HG03460 (cell line): ENCODE measurements at regions not wholly inside any gene's neighbourhood (a gene's known extent, or its start where the extent isn't known, plus 50 kb on each side); places are given as distances from the start of the nearest gene placed in this dataset.

Experiments
- ATAC-seq: cut with Tn5 transposase; IDR thresholded peaks from one replicate; pipeline ENCODE4 v1.9.1; 2021; ENCODE audit not compliant: unreplicated experiment

GRCh38 chr12:58564721-58565120 lies 355.6 kb downstream of the LRIG3 start:
- ATAC-seq: no peak

- ATAC-seq: no peak
These were observed 353.7 kb downstream of the LRIG3 start for GRCh38 chr12:58566599-58566998.

GRCh38 chr12:58567189-58567588 lies 353.1 kb downstream of the LRIG3 start:
- no peak for ATAC-seq

- ATAC-seq: no peak
These were observed 349.9 kb downstream of the LRIG3 start for GRCh38 chr12:58570411-58570810.

GRCh38 chr12:58575256-58575655 lies 345.0 kb downstream of the LRIG3 start:
- no peak for ATAC-seq

- no peak for ATAC-seq
These were observed 344.2 kb downstream of the LRIG3 start for GRCh38 chr12:58576081-58576480.

GRCh38 chr12:58576916-58577315 lies 343.4 kb downstream of the LRIG3 start:
- ATAC-seq: no peak

- ATAC-seq: no peak
These were observed 340.2 kb downstream of the LRIG3 start for GRCh38 chr12:58580095-58580494.

- no peak for ATAC-seq
These were observed 336.8 kb downstream of the LRIG3 start for GRCh38 chr12:58583529-58583928.

GRCh38 chr12:58583940-58584339 lies 336.4 kb downstream of the LRIG3 start:
- no peak for ATAC-seq

GRCh38 chr12:58584880-58585279 lies 335.4 kb downstream of the LRIG3 start:
- no peak for ATAC-seq

GRCh38 chr12:58586762-58587161 lies 333.5 kb downstream of the LRIG3 start:
- no peak for ATAC-seq

GRCh38 chr12:58588770-58589169 lies 331.5 kb downstream of the LRIG3 start:
- no peak for ATAC-seq

- no peak for ATAC-seq
These were observed 327.7 kb downstream of the LRIG3 start for GRCh38 chr12:58592475-58593207.

- ATAC-seq: no peak
These were observed 326.6 kb downstream of the LRIG3 start for GRCh38 chr12:58593557-58594304.

GRCh38 chr12:58596381-58596780 lies 323.9 kb downstream of the LRIG3 start:
- no peak for ATAC-seq

GRCh38 chr12:58601529-58601928 lies 318.8 kb downstream of the LRIG3 start:
- ATAC-seq: no peak

- no peak for ATAC-seq
These were observed 318.1 kb downstream of the LRIG3 start for GRCh38 chr12:58602179-58602578.

- ATAC-seq: no peak
These were observed 317.6 kb downstream of the LRIG3 start for GRCh38 chr12:58602736-58603135.

GRCh38 chr12:58607805-58608204 lies 312.5 kb downstream of the LRIG3 start:
- ATAC-seq: no peak

- no peak for ATAC-seq
These were observed 311.6 kb downstream of the LRIG3 start for GRCh38 chr12:58608711-58609110.

GRCh38 chr12:58615047-58615446 lies 305.3 kb downstream of the LRIG3 start:
- ATAC-seq: no peak
